GM13977 (cell line): ENCODE measurements at regions not wholly inside any gene's neighbourhood (a gene's known extent, or its start where the extent isn't known, plus 50 kb on each side); places are given as distances from the start of the nearest gene placed in this dataset.
"Not testable (repeated sequence)": the region's sequence is repeated elsewhere in the genome, so short reads cannot be mapped to it uniquely, and the experiment has no call there.

Experiments
- DNase-seq: peaks from one replicate; pipeline ENCODE4 v3.0.0; 2012; ENCODE audit warnings: low spot score
- CTCF ChIP-seq: IDR thresholded peaks from 2 replicates; pipeline ENCODE4 v1.5.1; 2012; ENCODE audit warnings: mild to moderate bottlenecking, control low read depth; ENCODE audit not compliant: insufficient read depth; ENCODE audit errors: extremely low read depth, missing control alignments
- in situ Hi-C: fragments of 300-500 bp; cut with MboI; formaldehyde crosslinking; loops from one replicate; pipeline ENCODE4 v1.12.0; 2022; ENCODE audit warnings: low sequenced_read_pairs, low pct_unique_long_range_greater_than_20kb, mixed read lengths, inconsistent platforms; ENCODE audit not compliant: unreplicated experiment

GRCh38 chr12:131287015-131287937, 333.6 kb downstream of the ADGRD1 start:
- in situ Hi-C loops = no loop called here
- TF ChIP-seq CTCF = no peak
- no peak for DNase-seq

GRCh38 chr12:131287938-131288764, 334.4 kb downstream of the ADGRD1 start:
- in situ Hi-C loops = no loop called here
- DNase-seq = no peak
- TF ChIP-seq CTCF = no peak

GRCh38 chr12:131288765-131289695, 335.3 kb downstream of the ADGRD1 start:
- in situ Hi-C loops, DNase-seq: not testable (repeated sequence)

GRCh38 chr12:131289807-131290206, 336.1 kb downstream of the ADGRD1 start:
- in situ Hi-C loops, DNase-seq: not testable (repeated sequence)

GRCh38 chr12:131290255-131290959, 336.7 kb downstream of the ADGRD1 start:
- no peak for TF ChIP-seq CTCF
- in situ Hi-C loops = no loop called here
- DNase-seq = no peak

GRCh38 chr12:131293071-131294015, 339.6 kb downstream of the ADGRD1 start:
- in situ Hi-C loops, DNase-seq: not testable (repeated sequence)

- in situ Hi-C loops = not testable (repeated sequence)
These were observed 341.0 kb downstream of the ADGRD1 start for GRCh38 chr12:131294716-131295115.

GRCh38 chr12:131295117-131295516, 341.4 kb downstream of the ADGRD1 start:
- DNase-seq, in situ Hi-C loops: not testable (repeated sequence)

More at GRCh38 chr12:131294716-131295115, 341.0 kb downstream of the ADGRD1 start:
- DNase-seq = not testable (repeated sequence)

- DNase-seq, in situ Hi-C loops: not testable (repeated sequence)
These were observed 341.9 kb downstream of the ADGRD1 start for GRCh38 chr12:131295559-131295958.

- DNase-seq, in situ Hi-C loops: not testable (repeated sequence)
These were observed 342.4 kb downstream of the ADGRD1 start for GRCh38 chr12:131296136-131296535.

- DNase-seq, in situ Hi-C loops: not testable (repeated sequence)
These were observed 342.9 kb downstream of the ADGRD1 start for GRCh38 chr12:131296651-131297050.
